ENCODE measurements at regions not wholly inside any gene's neighbourhood (a gene's known extent, or its start where the extent isn't known, plus 50 kb on each side); places are given as distances from the start of the nearest gene placed in this dataset.

GRCh38 chr3:69665026-69665737, 74.1 kb upstream of the MITF start:
- TF ChIP-seq CTCF (IDR thresholded peaks at IDR 0.05; ENCODE audit: low read depth, low read length): no peak
- no peak for TF ChIP-seq EZH2phosphoT487 (IDR thresholded peaks at IDR 0.05; ENCODE audit: low read depth)

Data from OCI-LY3 (cell line).